ENCODE measurements at regions not wholly inside any gene's neighbourhood (a gene's known extent, or its start where the extent isn't known, plus 50 kb on each side); places are given as distances from the start of the nearest gene placed in this dataset.
"Not testable (repeated sequence)": the region's sequence is repeated elsewhere in the genome, so short reads cannot be mapped to it uniquely, and the experiment has no call there.

DNA sequence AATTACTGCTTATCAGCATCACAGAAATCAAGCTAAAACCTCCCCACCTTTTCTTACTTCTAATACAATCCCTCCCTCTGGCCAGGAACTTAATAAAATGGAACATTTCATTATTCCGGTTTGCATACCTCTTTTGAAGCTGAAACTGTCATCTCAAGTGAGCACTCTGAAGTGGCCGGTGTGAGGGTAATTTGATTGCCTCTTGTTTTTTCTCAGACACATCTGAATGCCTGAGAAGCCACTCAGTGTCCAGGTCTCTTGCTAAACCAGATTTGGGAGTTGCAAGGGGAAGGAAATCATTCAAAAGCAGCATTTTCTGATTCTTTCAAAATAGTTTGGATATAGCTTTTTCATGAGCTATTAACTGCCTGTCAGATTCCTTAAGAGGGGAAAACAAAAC is 190.3 kb downstream of the C1D start:
- no peak for DNase-seq (ENCODE audit: low read depth)

DNA sequence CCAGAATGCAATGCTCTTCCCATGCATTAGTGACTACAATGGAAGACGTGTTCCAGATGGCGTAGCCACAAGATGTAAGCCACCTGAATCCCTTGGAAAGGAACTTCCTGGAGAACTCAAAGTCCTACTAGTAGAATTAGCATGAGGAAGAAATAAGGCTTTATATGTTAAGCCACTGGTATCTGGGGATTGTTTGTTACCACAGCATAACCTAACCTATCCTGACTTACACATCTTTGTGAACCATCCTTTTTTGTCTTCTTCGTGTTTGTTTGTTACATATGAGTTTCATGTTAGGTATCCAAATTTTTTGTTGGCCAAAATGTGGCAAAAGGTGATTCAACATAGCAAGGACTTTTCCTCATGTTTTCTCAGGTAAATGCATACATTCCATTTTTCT is 188.9 kb downstream of the C1D start:
- no peak for DNase-seq (ENCODE audit: low read depth)

DNA sequence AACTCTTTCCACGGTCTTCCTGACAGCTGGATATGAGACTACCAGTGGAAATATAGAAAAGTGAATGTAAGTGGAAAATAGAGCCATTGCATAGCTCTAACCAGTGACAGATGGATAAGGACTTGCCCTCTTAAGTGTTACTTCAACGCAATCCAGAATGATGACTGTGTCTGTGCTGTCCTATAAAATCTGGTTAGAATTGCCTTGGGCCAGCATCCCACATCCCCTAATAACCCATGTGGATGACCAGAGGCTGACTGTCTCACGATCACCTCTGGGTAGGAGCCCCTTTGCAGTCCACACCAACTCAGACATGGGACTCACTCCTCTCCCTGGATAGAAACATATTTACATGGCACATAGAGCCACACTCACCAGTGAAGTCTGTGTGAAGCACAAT is 186.6 kb downstream of the C1D start:
- no peak for DNase-seq (ENCODE audit: low read depth)

DNA sequence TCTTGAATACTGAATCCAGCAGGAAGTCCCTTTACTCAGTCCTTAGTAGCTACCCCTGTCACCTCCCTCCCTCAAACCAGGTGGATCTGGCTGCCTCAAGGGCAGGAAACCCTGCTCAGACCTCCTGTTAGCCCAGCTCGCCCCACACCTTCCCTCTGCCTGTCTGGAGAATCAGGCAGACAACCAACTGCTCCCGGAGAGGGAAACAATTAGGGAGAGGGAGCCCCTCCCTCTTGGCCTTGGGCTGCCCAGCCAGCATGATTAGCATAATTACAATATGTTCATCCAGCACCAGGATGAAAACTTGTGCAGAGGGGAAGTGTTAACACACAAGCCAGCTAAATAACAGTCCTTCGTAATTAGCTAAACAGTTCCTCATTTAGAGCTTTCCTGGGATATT is 185.5 kb downstream of the C1D start:
- DNase-seq (ENCODE audit: low read depth): no peak

DNA sequence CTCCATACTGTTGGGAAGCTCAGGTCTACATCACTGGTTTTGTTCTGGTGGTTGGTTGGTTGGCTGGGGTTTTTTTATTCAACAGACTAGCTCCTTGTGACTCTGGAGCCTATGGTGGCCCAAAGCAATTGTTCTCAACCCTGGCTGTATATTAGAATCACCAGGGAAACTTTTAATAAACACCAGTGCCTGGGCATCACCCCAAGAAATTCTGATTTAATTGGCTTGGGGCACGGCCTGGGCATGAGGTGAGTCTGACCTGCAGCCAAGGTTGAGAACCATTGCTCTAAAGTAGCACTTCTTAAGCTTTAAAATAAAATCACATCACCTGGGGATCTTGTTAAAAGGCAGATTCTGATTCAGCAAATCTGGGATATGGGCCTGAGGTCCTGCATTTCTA is 184.1 kb downstream of the C1D start:
- no peak for DNase-seq (ENCODE audit: low read depth)

DNA sequence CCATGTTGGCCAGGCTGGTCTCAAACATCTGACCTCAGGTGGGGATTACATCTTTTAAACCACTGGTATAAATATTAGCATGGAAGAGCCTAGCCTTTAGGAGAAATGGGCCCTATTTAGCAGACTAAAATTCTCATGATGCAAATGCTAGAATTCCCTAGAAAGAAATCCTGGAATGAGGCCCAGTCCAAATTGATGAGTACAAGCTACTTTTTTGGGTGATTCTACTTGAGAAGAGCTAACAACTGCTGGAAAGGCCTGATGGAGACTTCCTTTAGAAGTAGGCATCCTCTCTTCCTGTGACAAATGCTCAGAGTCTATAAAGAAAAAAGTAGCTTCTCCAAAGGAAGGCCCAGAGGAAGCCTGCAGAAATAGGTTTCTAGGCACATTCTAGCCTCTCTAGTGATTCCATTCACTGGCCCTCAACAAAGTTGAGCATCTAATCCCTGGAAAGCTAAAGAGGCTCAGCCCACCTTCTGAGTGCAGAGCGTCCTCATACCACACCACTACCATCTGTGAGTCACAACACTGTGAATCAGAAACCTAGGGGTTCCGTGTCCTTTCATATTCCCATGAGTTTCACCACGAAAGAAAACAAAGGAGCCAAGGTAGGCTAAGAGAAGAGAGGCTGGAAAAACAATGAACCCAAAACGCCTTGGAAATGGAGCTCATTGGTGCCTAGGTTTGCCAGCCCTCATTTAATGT is 183.1 kb downstream of the C1D start:
- DNase-seq (ENCODE audit: low read depth): peak; percentile 62

DNA sequence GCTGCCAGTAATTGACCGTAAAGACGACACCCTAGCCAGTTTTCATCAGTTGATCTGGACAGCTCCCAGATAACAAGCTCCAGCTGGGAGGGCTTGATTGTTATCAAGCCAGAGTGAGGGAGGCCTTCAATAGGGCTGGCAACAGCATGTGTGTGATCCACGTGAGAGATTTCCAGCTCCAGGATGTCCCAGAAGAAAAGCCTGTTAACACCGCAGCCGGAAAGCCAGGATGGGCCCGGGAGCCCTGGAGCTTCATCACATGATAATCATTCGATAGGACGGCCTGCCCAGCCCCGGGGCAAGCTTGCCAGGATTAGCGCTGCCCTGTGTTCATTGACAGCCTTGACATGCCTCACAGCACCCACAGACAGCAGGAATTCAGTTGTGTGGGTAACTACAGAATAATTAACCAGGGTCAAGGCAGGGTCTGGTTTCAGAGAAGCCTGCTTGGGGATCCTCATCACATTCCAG is 182.5 kb downstream of the C1D start:
- peak; percentile 36 for DNase-seq (ENCODE audit: low read depth)

GRCh38 chr2:67881816-67882215 is 181.0 kb downstream of the C1D start:
- DNase-seq (ENCODE audit: low read depth): no peak

DNA sequence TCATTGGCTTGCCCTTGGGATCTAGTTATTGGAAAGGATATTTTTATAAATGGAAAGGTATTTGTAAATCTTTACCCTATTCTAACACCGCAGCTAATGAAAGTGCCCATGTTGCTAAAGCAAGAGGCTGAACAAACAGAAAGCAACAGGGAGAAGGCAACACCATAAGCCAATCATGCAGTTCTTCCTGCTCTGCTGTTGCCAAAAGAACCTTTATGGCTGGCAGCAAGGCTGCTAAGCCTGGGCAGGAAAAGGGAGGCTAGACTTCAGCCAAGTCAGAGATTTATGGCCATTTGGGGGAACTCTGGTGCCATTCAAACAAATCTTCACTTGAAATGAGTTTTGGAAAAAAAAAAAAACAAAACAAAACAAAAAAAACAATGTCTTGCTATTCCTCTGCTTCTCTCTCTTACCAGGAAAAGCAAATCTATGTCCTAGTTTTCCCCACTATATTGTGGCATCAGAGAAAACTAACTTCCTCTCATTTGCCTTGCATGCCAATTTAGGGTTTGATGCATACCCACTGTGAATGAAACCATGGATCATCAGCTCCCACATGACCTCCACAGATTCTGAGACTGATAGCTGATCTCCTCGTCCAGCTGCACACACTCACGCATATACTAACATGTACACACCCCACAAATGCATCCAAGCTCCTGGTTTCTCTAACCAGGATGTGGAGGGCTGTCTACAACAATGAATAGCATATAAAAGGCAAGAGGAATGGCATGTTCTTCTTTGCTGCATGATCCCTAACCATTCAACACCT is 179.3 kb downstream of the C1D start:
- DNase-seq (ENCODE audit: low read depth): no peak

- no peak for DNase-seq (ENCODE audit: low read depth)
Measured at GRCh38 chr2:67888351-67889005, 174.3 kb downstream of the C1D start.

DNA sequence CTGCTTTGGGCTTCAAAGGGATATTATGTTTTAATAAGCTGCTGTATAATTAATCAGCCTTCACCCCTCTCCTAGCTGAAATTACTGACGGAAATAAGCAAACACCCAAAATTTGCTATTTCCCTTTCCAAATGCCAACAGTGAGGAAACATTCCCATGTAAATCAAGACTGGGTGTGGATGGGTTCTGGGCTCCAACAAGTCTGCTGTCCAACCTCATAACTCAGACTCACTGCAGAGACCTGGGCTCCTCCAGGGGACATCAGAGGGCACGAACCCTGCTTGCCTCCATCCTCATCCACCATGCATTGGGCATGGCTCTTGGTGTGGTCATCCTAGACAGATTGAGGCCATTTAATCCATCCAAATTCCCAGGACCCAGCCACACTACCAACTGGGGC is 173.7 kb downstream of the C1D start:
- no peak for DNase-seq (ENCODE audit: low read depth)

DNA sequence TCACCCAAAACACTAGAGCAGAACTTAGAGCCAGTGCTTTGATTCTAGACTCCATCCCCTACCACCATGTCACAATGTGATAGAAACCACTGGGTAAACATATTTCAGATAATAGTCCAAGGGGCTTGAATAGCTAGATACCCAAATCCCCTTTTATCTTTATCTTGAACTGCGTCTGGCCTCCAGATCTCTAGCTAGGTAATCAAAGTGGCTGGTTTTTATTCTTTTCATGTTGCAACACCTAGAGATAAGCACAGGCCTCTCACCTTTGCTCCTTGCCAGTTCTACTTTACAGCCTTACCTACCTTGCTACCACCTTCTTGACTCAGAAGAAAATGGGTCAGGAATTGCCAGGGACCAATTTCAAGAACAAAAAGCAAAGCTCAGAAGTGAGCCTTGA is 171.2 kb downstream of the C1D start:
- DNase-seq (ENCODE audit: low read depth): no peak

DNA sequence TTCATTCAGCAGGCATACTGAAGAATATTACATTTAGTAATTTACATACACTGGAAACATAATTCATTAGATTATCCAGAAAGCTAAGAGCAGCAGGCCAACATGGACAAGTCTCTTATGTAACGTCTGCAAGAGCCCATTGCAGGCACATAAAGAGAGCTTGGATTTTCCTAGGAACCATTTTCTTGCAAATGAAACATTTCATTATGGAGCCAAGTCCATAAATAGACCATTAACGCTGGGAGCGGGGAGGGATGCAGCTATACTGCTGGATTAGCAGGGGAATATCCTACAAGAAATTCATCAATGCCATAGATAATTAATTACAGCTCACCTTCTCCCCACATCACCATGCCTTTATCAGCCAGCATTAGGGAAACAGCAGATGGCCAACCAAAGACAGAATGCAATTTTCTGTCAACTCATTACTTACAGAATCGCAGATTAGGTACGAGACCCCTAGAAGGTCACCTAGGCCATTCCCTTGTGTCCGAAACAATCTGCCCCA is 170.4 kb downstream of the C1D start:
- DNase-seq (ENCODE audit: low read depth): no peak

- DNase-seq (ENCODE audit: low read depth): no peak
Measured at GRCh38 chr2:67895227-67895941, 167.4 kb downstream of the C1D start.

DNA sequence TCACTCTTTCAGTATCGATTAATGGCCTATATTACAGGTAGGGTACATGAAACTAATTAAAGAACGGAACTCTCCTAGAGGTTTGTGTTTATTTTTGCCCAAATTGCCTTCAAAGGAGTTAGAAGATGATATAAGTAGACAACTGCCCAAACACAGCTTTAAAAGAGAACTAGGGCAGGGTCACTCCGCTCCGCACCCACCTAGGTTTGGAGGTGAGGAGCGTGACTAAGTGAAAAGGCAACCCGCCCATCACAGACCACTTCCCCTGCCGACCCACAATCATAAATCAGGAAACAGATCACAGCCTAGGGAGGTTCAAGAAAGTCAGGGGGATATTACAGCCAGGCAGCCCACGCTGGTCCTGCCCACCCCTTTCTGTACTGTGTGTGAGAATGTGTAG is 166.7 kb downstream of the C1D start:
- DNase-seq (ENCODE audit: low read depth): no peak

- no peak for DNase-seq (ENCODE audit: low read depth)
Measured at GRCh38 chr2:67896476-67896875, 166.3 kb downstream of the C1D start.

DNA sequence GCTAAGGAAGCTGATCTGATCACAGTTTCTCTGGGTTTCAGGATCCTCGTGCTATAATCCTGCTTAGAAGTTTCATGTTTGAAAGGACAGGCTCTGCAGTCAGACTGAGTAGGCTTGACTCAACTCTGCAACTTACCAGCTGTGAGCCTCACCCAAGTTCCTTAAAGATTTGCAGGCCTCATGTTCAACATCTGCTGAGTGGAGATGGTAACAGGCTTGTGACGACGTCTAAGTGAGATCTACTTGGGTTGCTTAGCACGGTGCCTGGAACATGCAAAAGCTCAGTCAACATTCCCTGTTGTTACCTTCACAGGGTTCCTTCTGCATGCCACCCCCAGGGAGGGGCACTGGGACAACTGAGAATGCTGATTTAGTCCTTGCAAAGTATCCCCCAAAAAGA is 164.2 kb downstream of the C1D start:
- no peak for DNase-seq (ENCODE audit: low read depth)

DNA sequence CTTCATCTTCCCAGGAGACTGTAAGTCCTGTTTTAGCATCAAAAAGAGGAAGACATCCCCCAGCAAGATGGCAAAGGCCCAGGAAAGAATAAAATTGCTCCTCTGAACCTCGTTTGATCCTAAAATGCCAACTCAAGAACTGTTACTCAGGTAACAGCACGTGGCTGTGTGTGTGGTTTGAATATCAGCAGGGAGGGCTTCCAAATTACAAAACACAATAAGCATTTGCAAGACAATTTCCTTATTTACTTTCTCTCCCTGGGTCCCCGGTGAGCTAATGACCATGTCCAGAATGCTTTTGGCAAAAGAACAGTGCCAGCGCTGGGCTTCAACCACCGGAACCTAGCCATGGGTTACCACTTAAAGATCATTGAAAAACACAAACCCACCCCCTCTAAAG is 163.6 kb downstream of the C1D start:
- DNase-seq (ENCODE audit: low read depth): no peak

DNA sequence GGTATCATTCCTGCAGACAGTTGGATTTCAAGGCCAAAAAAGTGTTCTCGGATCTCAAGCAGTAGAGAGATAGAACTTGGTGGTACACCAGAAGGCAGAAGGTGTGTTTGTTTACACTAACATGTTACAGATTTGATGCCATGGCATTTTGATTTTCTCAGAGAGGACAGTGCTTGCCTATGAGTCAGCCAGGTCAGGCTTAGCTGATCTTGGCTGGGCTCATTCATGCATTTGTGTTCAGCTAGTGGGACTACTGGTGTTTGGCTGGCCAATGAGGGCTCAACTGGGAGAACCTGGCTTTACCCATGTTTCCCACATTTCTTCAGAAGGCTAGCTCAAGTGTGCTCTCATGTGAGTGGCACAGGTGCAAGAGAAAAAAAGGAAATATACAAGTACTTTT is 162.0 kb downstream of the C1D start:
- no peak for DNase-seq (ENCODE audit: low read depth)

DNA sequence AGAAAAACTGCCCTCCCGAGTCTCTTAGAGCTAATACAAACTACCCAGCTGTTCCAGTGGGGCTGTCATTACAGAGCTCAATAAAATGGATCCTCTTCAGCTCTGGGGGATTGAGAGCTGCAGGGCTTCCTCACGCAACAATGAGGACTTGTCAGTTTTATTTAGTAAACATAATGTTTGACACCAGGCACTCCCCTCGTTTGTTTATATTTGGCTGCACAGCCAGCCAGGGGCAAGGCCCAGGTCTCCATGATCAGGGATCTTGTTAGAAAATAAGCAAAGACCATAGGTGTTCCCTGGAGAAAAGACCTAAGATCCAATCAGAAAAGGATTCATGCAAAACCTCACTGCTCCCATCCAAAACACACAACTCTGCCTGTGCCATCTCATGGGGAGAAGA is 158.2 kb downstream of the C1D start:
- no peak for DNase-seq (ENCODE audit: low read depth)

GRCh38 chr2:67904966-67905365 is 157.8 kb downstream of the C1D start:
- DNase-seq (ENCODE audit: low read depth): no peak

GRCh38 chr2:67906547-67906946 is 156.3 kb downstream of the C1D start:
- not testable (repeated sequence) for DNase-seq (ENCODE audit: low read depth)
